ENCODE measurements at regions not wholly inside any gene's neighbourhood (a gene's known extent, or its start where the extent isn't known, plus 50 kb on each side); places are given as distances from the start of the nearest gene placed in this dataset.
A peak's percentile ranks its signal among the peaks of the same experiment; 100 is the strongest.

DNA sequence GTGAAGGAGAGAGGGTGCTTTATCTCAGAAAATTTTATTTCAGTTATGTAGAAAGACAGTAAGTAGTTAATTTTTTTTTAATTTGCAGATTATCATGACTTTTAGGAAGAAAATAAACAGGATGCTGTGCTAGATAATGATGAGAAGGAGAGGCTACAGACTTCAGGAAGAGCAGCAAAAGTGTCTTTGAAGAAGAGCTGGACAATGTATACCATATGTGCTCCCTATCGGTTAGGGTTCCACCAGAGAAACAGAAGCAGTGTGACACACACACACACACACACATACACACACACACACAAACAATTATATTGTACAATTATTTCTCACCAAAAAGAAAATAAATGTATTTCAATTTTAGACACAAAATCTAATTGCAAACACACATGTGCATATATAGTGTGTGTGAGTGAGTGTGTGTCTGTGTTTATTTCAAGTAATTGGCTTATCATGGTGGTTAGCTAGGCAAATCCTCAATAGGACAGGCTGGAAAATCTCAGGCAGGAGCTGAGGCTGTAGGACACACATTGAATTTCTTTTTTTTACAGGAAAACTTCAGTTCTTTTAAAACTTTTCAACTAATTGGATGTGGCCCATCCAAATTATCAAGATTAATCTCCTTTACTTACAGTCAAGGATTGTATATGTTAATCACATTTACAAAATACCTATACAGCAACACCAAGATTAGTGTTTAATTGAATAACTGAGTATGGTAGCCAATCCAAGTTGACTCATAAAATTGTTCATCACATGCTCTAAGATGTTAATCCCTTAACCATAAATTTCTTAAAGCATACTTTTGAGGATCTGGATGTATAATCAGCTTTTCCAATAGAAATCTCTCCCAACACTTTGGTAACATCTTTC is 235.8 kb upstream of the DCN start:
- 85 to 96% methylated on average over 1 of the region's 1 CpG for WGBS, 2 donors

GRCh38 chr12:91417650-91418049 is 235.0 kb upstream of the DCN start:
- intact Hi-C loops (cut with DNase I), result no loop called here
- Histone ChIP-seq H3K36me3 (no peaks in the 10 kb centered on the region), H3K4me3 (no peak overlapping the region), H3K27ac (no peak overlapping the region), H3K9me3 (no peaks in the 10 kb centered on the region), H3K27me3 (no peaks in the 10 kb centered on the region), H3K4me1 (no peaks in the 10 kb centered on the region)
- 68 to 94% methylated on average over 3 of the region's 3 CpGs for WGBS, 2 donors
- FAIRE-seq (no peak), DNase-seq (no peak), ATAC-seq (no peak)
- TF ChIP-seq, protein P1, sequence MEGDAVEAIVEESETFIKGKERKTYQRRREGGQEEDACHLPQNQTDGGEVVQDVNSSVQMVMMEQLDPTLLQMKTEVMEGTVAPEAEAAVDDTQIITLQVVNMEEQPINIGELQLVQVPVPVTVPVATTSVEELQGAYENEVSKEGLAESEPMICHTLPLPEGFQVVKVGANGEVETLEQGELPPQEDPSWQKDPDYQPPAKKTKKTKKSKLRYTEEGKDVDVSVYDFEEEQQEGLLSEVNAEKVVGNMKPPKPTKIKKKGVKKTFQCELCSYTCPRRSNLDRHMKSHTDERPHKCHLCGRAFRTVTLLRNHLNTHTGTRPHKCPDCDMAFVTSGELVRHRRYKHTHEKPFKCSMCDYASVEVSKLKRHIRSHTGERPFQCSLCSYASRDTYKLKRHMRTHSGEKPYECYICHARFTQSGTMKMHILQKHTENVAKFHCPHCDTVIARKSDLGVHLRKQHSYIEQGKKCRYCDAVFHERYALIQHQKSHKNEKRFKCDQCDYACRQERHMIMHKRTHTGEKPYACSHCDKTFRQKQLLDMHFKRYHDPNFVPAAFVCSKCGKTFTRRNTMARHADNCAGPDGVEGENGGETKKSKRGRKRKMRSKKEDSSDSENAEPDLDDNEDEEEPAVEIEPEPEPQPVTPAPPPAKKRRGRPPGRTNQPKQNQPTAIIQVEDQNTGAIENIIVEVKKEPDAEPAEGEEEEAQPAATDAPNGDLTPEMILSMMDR (IDR thresholded peaks at IDR 0.05), result no peak

More for the DNA sequence above, 235.8 kb upstream of the DCN start:
- H3K27ac ChIP-seq, result no peak overlapping the region
- no peak for ATAC-seq
- no peaks in the 10 kb centered on the region for H3K4me1 ChIP-seq
- H3K9me3 ChIP-seq, result no peaks in the 10 kb centered on the region
- TF ChIP-seq, protein P1 (IDR thresholded peaks at IDR 0.05), result no peak
- no peaks in the 10 kb centered on the region for H3K27me3 ChIP-seq
- intact Hi-C loops (cut with DNase I), result no loop called here
- H3K36me3 ChIP-seq, result no peaks in the 10 kb centered on the region
- no peak for FAIRE-seq
- DNase-seq, result no peak
- H3K4me3 ChIP-seq, result no peak overlapping the region

DNA sequence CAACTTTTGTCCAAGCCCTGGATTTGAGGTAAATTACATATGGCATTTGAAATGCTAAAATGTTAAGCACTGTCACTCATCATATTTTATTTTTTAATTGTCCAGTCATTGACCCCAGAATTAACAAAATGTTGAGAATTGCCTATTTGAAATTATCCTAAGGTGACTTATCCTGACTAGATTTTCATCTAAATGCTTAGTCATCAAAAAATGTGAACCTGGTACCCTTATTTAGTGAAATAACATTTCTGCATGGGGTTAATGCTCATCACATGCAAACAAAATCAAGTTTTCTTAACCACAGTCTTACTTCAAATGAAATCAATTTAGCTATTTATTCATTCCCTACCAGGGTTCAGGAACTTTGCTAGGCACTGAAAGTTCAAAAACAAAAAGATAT is 232.0 kb upstream of the DCN start:
- Histone ChIP-seq H3K9me3 (no peaks in the 10 kb centered on the region), H3K4me1 (no peaks in the 10 kb centered on the region), H3K27me3 (no peaks in the 10 kb centered on the region), H3K27ac (no peak overlapping the region), H3K36me3 (no peaks in the 10 kb centered on the region), H3K4me3 (no peak overlapping the region)
- FAIRE-seq (no peak), DNase-seq (no peak), ATAC-seq (no peak)
- TF ChIP-seq, protein P1 (IDR thresholded peaks at IDR 0.05), result no peak
- intact Hi-C loops (cut with DNase I), result no loop called here

DNA sequence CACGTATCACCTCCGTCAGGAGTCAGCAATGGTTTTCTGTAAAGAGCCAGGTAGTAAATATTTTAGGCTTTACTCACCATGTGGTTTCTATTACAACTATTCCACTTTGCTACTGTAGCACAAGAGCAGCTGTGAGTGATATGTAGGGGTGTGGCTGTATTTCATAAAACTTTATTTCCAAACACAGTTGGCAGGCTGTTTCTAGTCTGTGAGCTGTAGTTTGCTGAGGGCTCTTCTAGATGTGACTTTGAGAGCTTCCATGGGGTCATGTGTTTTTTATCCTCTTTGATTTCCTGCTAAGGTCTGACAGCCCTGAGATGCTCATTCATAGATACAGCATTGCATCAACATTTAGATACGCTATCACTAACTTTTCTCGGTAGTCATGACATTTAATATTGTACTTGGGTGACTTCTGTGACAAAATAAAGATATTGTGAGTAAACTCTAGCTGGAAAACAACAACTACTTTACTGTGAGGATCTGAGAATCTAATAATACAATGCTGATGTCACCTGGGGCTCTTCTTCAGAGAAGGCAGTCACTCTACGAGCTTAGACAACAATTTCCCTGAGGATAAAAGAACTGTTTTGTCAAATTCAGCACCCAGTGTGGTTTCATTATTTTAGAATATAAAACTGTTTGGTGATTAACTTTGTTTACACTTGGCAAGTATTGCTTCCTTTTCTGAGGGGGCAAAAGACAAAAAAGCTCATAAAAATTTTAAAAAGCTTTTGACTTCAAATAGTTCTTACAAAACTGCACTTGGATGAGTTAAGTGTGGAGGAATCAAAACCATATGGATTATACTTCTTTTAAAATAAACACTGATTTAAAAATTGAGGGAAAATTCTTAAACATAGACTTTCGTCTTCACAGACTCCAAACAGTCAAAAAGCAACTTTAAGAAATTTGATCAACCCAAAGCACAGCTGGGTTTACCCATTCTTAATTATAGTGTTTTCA is 231.2 kb upstream of the DCN start:
- no peaks in the 10 kb centered on the region for H3K36me3 ChIP-seq
- no peak overlapping the region for H3K27ac ChIP-seq
- WGBS, 2 donors, result 80 to 83% methylated on average over 6 of the region's 6 CpGs
- TF ChIP-seq, protein P1 (IDR thresholded peaks at IDR 0.05), result no peak
- FAIRE-seq, result peak; percentile 84
- DNase-seq, result no peak
- no peaks in the 10 kb centered on the region for H3K27me3 ChIP-seq
- no peaks in the 10 kb centered on the region for H3K9me3 ChIP-seq
- intact Hi-C loops (cut with DNase I), result no loop called here
- no peaks in the 10 kb centered on the region for H3K4me1 ChIP-seq
- no peak overlapping the region for H3K4me3 ChIP-seq
- peak in 2 of 4 donors; percentile 18 to 59 for ATAC-seq

All from pancreas (tissue), 10 donors.